ENCODE measurements at regions not wholly inside any gene's neighbourhood (a gene's known extent, or its start where the extent isn't known, plus 50 kb on each side); places are given as distances from the start of the nearest gene placed in this dataset.

- Histone ChIP-seq H3K27me3 (no peaks in the 10 kb centered on the region), H3K36me3 (replicated peaks in 1 of 2; ENCODE audit: insufficient read depth in 1 of 2, low read depth in 2 of 2) (no peaks in the 10 kb centered on the region), H3K4me3 (no peak overlapping the region), H3K27ac (no peak overlapping the region), H3K4me1 (no peaks in the 10 kb centered on the region), H3K9me3 (no peaks in the 10 kb centered on the region)
- DNase-seq: no peak
- 62 to 77% methylated on average over 2 of the region's 2 CpGs for WGBS, 2 donors
- intact Hi-C loops (cut with DNase I): no loop called here
- TF ChIP-seq CTCF (IDR thresholded peaks at IDR 0.05) (no peak), POLR2A (IDR thresholded peaks at IDR 0.05) (no peak)
- ATAC-seq: no peak
Measured at GRCh38 chr7:17722798-17723197, 217.5 kb downstream of the SNX13 start.

GRCh38 chr7:17725821-17726220, 214.5 kb downstream of the SNX13 start:
- WGBS, 2 donors: 21 to 27% methylated on average over 2 of the region's 2 CpGs
- DNase-seq: no peak
- H3K4me1 ChIP-seq: no peaks in the 10 kb centered on the region
- no peaks in the 10 kb centered on the region for H3K9me3 ChIP-seq
- TF ChIP-seq CTCF (IDR thresholded peaks at IDR 0.05): no peak
- intact Hi-C loops (cut with DNase I): no loop called here
- no peak overlapping the region for H3K4me3 ChIP-seq
- no peak overlapping the region for H3K27ac ChIP-seq
- H3K36me3 ChIP-seq (replicated peaks in 1 of 2; ENCODE audit: insufficient read depth in 1 of 2, low read depth in 2 of 2): no peaks in the 10 kb centered on the region
- H3K27me3 ChIP-seq: no peaks in the 10 kb centered on the region
- no peak for ATAC-seq

GRCh38 chr7:17732083-17732482, 208.2 kb downstream of the SNX13 start:
- no peak overlapping the region for H3K27ac ChIP-seq
- H3K27me3 ChIP-seq: no peaks in the 10 kb centered on the region
- no peak for ATAC-seq
- intact Hi-C loops (cut with DNase I): no loop called here
- H3K4me1 ChIP-seq: no peaks in the 10 kb centered on the region
- H3K4me3 ChIP-seq: no peak overlapping the region
- no peaks in the 10 kb centered on the region for H3K36me3 ChIP-seq (replicated peaks in 1 of 2; ENCODE audit: insufficient read depth in 1 of 2, low read depth in 2 of 2)
- H3K9me3 ChIP-seq: no peaks in the 10 kb centered on the region
- TF ChIP-seq CTCF (IDR thresholded peaks at IDR 0.05) (no peak), POLR2A (IDR thresholded peaks at IDR 0.05) (no peak)
- 60 to 64% methylated on average over 3 of the region's 3 CpGs for WGBS, 2 donors
- no peak for DNase-seq
